ENCODE measurements at regions not wholly inside any gene's neighbourhood (a gene's known extent, or its start where the extent isn't known, plus 50 kb on each side); places are given as distances from the start of the nearest gene placed in this dataset.
"Not testable (repeated sequence)": the region's sequence is repeated elsewhere in the genome, so short reads cannot be mapped to it uniquely, and the experiment has no call there.

- H3K27me3 ChIP-seq = no peaks in the 10 kb centered on the region
- H3K4me3 ChIP-seq = no peak overlapping the region
- TF ChIP-seq, protein P1, sequence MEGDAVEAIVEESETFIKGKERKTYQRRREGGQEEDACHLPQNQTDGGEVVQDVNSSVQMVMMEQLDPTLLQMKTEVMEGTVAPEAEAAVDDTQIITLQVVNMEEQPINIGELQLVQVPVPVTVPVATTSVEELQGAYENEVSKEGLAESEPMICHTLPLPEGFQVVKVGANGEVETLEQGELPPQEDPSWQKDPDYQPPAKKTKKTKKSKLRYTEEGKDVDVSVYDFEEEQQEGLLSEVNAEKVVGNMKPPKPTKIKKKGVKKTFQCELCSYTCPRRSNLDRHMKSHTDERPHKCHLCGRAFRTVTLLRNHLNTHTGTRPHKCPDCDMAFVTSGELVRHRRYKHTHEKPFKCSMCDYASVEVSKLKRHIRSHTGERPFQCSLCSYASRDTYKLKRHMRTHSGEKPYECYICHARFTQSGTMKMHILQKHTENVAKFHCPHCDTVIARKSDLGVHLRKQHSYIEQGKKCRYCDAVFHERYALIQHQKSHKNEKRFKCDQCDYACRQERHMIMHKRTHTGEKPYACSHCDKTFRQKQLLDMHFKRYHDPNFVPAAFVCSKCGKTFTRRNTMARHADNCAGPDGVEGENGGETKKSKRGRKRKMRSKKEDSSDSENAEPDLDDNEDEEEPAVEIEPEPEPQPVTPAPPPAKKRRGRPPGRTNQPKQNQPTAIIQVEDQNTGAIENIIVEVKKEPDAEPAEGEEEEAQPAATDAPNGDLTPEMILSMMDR (IDR thresholded peaks at IDR 0.05) = no peak
- TF ChIP-seq POLR2A (IDR thresholded peaks at IDR 0.05) = no peak
- DNase-seq = no peak
- no peaks in the 10 kb centered on the region for H3K36me3 ChIP-seq
- H3K9me3 ChIP-seq = no peaks in the 10 kb centered on the region
- H3K4me1 ChIP-seq = no peaks in the 10 kb centered on the region
- H3K27ac ChIP-seq = no peak overlapping the region
- intact Hi-C loops (cut with DNase I; ENCODE audit: low total_unique reads) = no loop called here
Observed at GRCh38 chr11:91293119-91293518, 931.5 kb upstream of the FAT3 start.

- no peak for DNase-seq
- intact Hi-C loops (cut with DNase I; ENCODE audit: low total_unique reads) = no loop called here
- H3K36me3 ChIP-seq = no peaks in the 10 kb centered on the region
- no peaks in the 10 kb centered on the region for H3K9me3 ChIP-seq
- no peak for TF ChIP-seq POLR2A (IDR thresholded peaks at IDR 0.05)
- TF ChIP-seq, protein P1 (IDR thresholded peaks at IDR 0.05) = no peak
- no peaks in the 10 kb centered on the region for H3K4me1 ChIP-seq
- H3K27ac ChIP-seq = no peak overlapping the region
- H3K4me3 ChIP-seq = no peak overlapping the region
- peaks cover 0 to 3% of the 10 kb centered on the region in 2 donors for H3K27me3 ChIP-seq
Observed at GRCh38 chr11:91272089-91272488, 952.5 kb upstream of the FAT3 start.

- intact Hi-C loops (cut with DNase I; ENCODE audit: low total_unique reads); H3K27ac ChIP-seq; H3K27me3 ChIP-seq; H3K9me3 ChIP-seq; H3K36me3 ChIP-seq; H3K4me1 ChIP-seq; H3K4me3 ChIP-seq; DNase-seq: not testable (repeated sequence)
Observed at GRCh38 chr11:91268512-91269295, 955.9 kb upstream of the FAT3 start.

DNA sequence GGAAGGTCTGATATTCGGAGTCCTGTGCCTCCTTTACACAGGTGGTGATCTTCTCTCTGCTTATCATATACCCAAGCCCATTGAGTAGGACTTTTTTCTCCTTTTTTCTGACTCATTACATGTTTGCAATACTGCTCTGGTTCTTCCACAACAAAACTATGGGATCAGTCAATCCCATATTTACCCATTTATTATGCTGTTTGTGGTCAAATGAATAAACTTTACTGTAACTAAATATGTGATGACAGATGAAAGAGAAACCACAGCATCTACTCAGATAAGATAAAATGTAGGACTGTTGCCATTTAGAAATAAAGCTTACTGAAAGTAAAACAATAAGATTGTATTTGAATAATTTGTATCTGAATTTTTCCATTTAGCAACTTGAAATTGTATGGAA lies 958.7 kb upstream of the FAT3 start:
- Histone ChIP-seq H3K4me3 (no peak overlapping the region), H3K4me1 (no peaks in the 10 kb centered on the region), H3K27me3 (no peaks in the 10 kb centered on the region), H3K27ac (no peak overlapping the region), H3K9me3 (no peaks in the 10 kb centered on the region), H3K36me3 (no peaks in the 10 kb centered on the region)
- TF ChIP-seq POLR2A (IDR thresholded peaks at IDR 0.05) = no peak
- TF ChIP-seq, protein P1 (IDR thresholded peaks at IDR 0.05) = no peak
- intact Hi-C loops (cut with DNase I; ENCODE audit: low total_unique reads) = no loop called here
- DNase-seq = no peak

DNA sequence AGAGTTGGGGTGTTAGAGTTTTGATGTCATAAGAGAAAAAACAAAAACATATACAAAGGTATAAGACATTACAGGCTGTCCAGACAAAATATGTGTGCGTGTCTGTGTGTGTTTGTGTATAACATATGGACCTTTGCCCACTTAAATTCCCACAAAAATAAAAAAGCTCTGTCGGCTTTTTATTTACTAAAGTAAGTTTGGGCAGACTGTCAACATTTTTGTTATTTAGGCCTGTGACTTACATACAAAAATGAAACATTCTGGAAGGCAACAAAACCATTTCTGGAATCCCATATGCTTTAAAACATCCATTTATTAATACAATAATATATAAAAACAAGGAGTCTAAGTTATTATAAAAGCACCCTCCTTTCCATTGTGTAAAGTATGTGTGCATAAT lies 960.1 kb upstream of the FAT3 start:
- Histone ChIP-seq H3K36me3 (no peaks in the 10 kb centered on the region), H3K4me1 (no peaks in the 10 kb centered on the region), H3K4me3 (no peak overlapping the region), H3K27ac (no peak overlapping the region), H3K27me3 (no peaks in the 10 kb centered on the region), H3K9me3 (no peaks in the 10 kb centered on the region)
- no peak for DNase-seq
- TF ChIP-seq, protein P1 (IDR thresholded peaks at IDR 0.05) = no peak
- TF ChIP-seq POLR2A (IDR thresholded peaks at IDR 0.05) = no peak
- intact Hi-C loops (cut with DNase I; ENCODE audit: low total_unique reads) = no loop called here
